ENCODE measurements at regions not wholly inside any gene's neighbourhood (a gene's known extent, or its start where the extent isn't known, plus 50 kb on each side); places are given as distances from the start of the nearest gene placed in this dataset.
"Not testable (repeated sequence)": the region's sequence is repeated elsewhere in the genome, so short reads cannot be mapped to it uniquely, and the experiment has no call there.

GRCh38 chr3:23726811-23727548 is 78.8 kb upstream of the UBE2E1 start:
- H3K4me3 Mint-ChIP-seq, result no peak overlapping the region
- no peaks in the 10 kb centered on the region for H3K36me3 Mint-ChIP-seq (ENCODE audit: low read depth)
- DNase-seq (no peak), ATAC-seq (no peak)
- H3K4me1 Mint-ChIP-seq, result peaks cover 9% of the 10 kb centered on the region
- H3K27ac Mint-ChIP-seq, result no peak overlapping the region
- no peaks in the 10 kb centered on the region for H3K27me3 Mint-ChIP-seq
- H3K9me3 ChIP-seq (ENCODE audit: control insufficient read depth, low read length, poor library complexity, severe bottlenecking), result no peaks in the 10 kb centered on the region

- no peak for DNase-seq
- H3K9me3 ChIP-seq (ENCODE audit: control insufficient read depth, low read length, poor library complexity, severe bottlenecking), result no peaks in the 10 kb centered on the region
- H3K27me3 Mint-ChIP-seq, result no peaks in the 10 kb centered on the region
- no peaks in the 10 kb centered on the region for H3K36me3 Mint-ChIP-seq (ENCODE audit: low read depth)
- no peak overlapping the region for H3K27ac Mint-ChIP-seq
- peaks cover 9% of the 10 kb centered on the region for H3K4me1 Mint-ChIP-seq
- H3K4me3 Mint-ChIP-seq, result no peak overlapping the region
- no peak for ATAC-seq
Measured at GRCh38 chr3:23728601-23729117, 77.1 kb upstream of the UBE2E1 start.

- not testable (repeated sequence) for H3K9me3 ChIP-seq (ENCODE audit: control insufficient read depth, low read length, poor library complexity, severe bottlenecking); H3K36me3 Mint-ChIP-seq (ENCODE audit: low read depth); H3K4me1 Mint-ChIP-seq; DNase-seq; H3K4me3 Mint-ChIP-seq; H3K27ac Mint-ChIP-seq; H3K27me3 Mint-ChIP-seq; ATAC-seq
Measured at GRCh38 chr3:23729362-23729761, 76.4 kb upstream of the UBE2E1 start.

GRCh38 chr3:23734481-23734880 is 71.3 kb upstream of the UBE2E1 start:
- Mint-ChIP-seq H3K4me1 (peaks cover 2% of the 10 kb centered on the region), H3K27ac (no peak overlapping the region), H3K36me3 (ENCODE audit: low read depth) (no peaks in the 10 kb centered on the region), H3K27me3 (no peaks in the 10 kb centered on the region), H3K4me3 (no peak overlapping the region)
- ATAC-seq, result no peak
- H3K9me3 ChIP-seq (ENCODE audit: control insufficient read depth, low read length, poor library complexity, severe bottlenecking), result no peaks in the 10 kb centered on the region
- DNase-seq, result no peak

GRCh38 chr3:23735062-23735461 is 70.7 kb upstream of the UBE2E1 start:
- Mint-ChIP-seq H3K36me3 (ENCODE audit: low read depth) (no peaks in the 10 kb centered on the region), H3K27me3 (no peaks in the 10 kb centered on the region), H3K4me3 (no peak overlapping the region), H3K27ac (no peak overlapping the region), H3K4me1 (no peaks in the 10 kb centered on the region)
- ATAC-seq (no peak), DNase-seq (no peak)
- H3K9me3 ChIP-seq (ENCODE audit: control insufficient read depth, low read length, poor library complexity, severe bottlenecking), result no peaks in the 10 kb centered on the region

GRCh38 chr3:23735535-23736326 is 70.0 kb upstream of the UBE2E1 start:
- Mint-ChIP-seq H3K27me3 (no peaks in the 10 kb centered on the region), H3K36me3 (ENCODE audit: low read depth) (no peaks in the 10 kb centered on the region), H3K4me3 (no peak overlapping the region), H3K4me1 (peaks cover 3% of the 10 kb centered on the region), H3K27ac (no peak overlapping the region)
- no peak for ATAC-seq
- H3K9me3 ChIP-seq (ENCODE audit: control insufficient read depth, low read length, poor library complexity, severe bottlenecking), result no peaks in the 10 kb centered on the region
- DNase-seq, result no peak

- peaks cover 8% of the 10 kb centered on the region for H3K4me1 Mint-ChIP-seq
- no peak overlapping the region for H3K4me3 Mint-ChIP-seq
- no peaks in the 10 kb centered on the region for H3K9me3 ChIP-seq (ENCODE audit: control insufficient read depth, low read length, poor library complexity, severe bottlenecking)
- no peak for DNase-seq
- H3K36me3 Mint-ChIP-seq (ENCODE audit: low read depth), result no peaks in the 10 kb centered on the region
- peaks cover 3% of the 10 kb centered on the region for H3K27me3 Mint-ChIP-seq
- no peak for ATAC-seq
- H3K27ac Mint-ChIP-seq, result no peak overlapping the region
Measured at GRCh38 chr3:23738944-23739343, 66.8 kb upstream of the UBE2E1 start.

GRCh38 chr3:23739536-23739935 is 66.2 kb upstream of the UBE2E1 start:
- no peak overlapping the region for H3K27ac Mint-ChIP-seq
- ATAC-seq, result no peak
- H3K4me3 Mint-ChIP-seq, result no peak overlapping the region
- H3K36me3 Mint-ChIP-seq (ENCODE audit: low read depth), result no peaks in the 10 kb centered on the region
- DNase-seq, result no peak
- H3K4me1 Mint-ChIP-seq, result peaks cover 8% of the 10 kb centered on the region
- peaks cover 6% of the 10 kb centered on the region for H3K27me3 Mint-ChIP-seq
- no peaks in the 10 kb centered on the region for H3K9me3 ChIP-seq (ENCODE audit: control insufficient read depth, low read length, poor library complexity, severe bottlenecking)

- Mint-ChIP-seq H3K36me3 (ENCODE audit: low read depth) (no peaks in the 10 kb centered on the region), H3K4me1 (peaks cover 8% of the 10 kb centered on the region), H3K4me3 (no peak overlapping the region), H3K27ac (no peak overlapping the region), H3K27me3 (peaks cover 9% of the 10 kb centered on the region)
- no peak for ATAC-seq
- no peaks in the 10 kb centered on the region for H3K9me3 ChIP-seq (ENCODE audit: control insufficient read depth, low read length, poor library complexity, severe bottlenecking)
- DNase-seq, result no peak
Measured at GRCh38 chr3:23740517-23740965, 65.2 kb upstream of the UBE2E1 start.

GRCh38 chr3:23741036-23741706 is 64.6 kb upstream of the UBE2E1 start:
- H3K9me3 ChIP-seq (ENCODE audit: control insufficient read depth, low read length, poor library complexity, severe bottlenecking), result no peaks in the 10 kb centered on the region
- Mint-ChIP-seq H3K27ac (no peak overlapping the region), H3K36me3 (ENCODE audit: low read depth) (no peaks in the 10 kb centered on the region), H3K27me3 (peaks cover 9% of the 10 kb centered on the region), H3K4me1 (peaks cover 8% of the 10 kb centered on the region), H3K4me3 (no peak overlapping the region)
- no peak for DNase-seq
- ATAC-seq, result no peak

GRCh38 chr3:23743141-23743784 is 62.5 kb upstream of the UBE2E1 start:
- H3K4me3 Mint-ChIP-seq, result no peak overlapping the region
- no peaks in the 10 kb centered on the region for H3K9me3 ChIP-seq (ENCODE audit: control insufficient read depth, low read length, poor library complexity, severe bottlenecking)
- no peak for ATAC-seq

GRCh38 chr3:23746441-23746840 is 59.3 kb upstream of the UBE2E1 start:
- H3K4me1 Mint-ChIP-seq, result peaks cover 2% of the 10 kb centered on the region
- ATAC-seq, result no peak
- no peaks in the 10 kb centered on the region for H3K36me3 Mint-ChIP-seq (ENCODE audit: low read depth)

More at GRCh38 chr3:23743141-23743784, 62.5 kb upstream of the UBE2E1 start:
- H3K27ac Mint-ChIP-seq, result no peak overlapping the region
- H3K27me3 Mint-ChIP-seq, result peaks cover 9% of the 10 kb centered on the region
- H3K4me1 Mint-ChIP-seq, result peaks cover 8% of the 10 kb centered on the region
- no peaks in the 10 kb centered on the region for H3K36me3 Mint-ChIP-seq (ENCODE audit: low read depth)
- DNase-seq, result no peak

GRCh38 chr3:23747841-23748240 is 57.9 kb upstream of the UBE2E1 start:
- no peaks in the 10 kb centered on the region for H3K4me1 Mint-ChIP-seq
- DNase-seq, result no peak
- H3K27ac Mint-ChIP-seq, result no peak overlapping the region
- no peak overlapping the region for H3K4me3 Mint-ChIP-seq
- ATAC-seq, result no peak
- H3K27me3 Mint-ChIP-seq, result peaks cover 9% of the 10 kb centered on the region
- no peaks in the 10 kb centered on the region for H3K36me3 Mint-ChIP-seq (ENCODE audit: low read depth)
- no peaks in the 10 kb centered on the region for H3K9me3 ChIP-seq (ENCODE audit: control insufficient read depth, low read length, poor library complexity, severe bottlenecking)

More at GRCh38 chr3:23746441-23746840, 59.3 kb upstream of the UBE2E1 start:
- no peaks in the 10 kb centered on the region for H3K9me3 ChIP-seq (ENCODE audit: control insufficient read depth, low read length, poor library complexity, severe bottlenecking)
- peaks cover 9% of the 10 kb centered on the region for H3K27me3 Mint-ChIP-seq
- H3K4me3 Mint-ChIP-seq, result no peak overlapping the region
- no peak for DNase-seq
- no peak overlapping the region for H3K27ac Mint-ChIP-seq
